ENCODE measurements at regions not wholly inside any gene's neighbourhood (a gene's known extent, or its start where the extent isn't known, plus 50 kb on each side); places are given as distances from the start of the nearest gene placed in this dataset.

DNA sequence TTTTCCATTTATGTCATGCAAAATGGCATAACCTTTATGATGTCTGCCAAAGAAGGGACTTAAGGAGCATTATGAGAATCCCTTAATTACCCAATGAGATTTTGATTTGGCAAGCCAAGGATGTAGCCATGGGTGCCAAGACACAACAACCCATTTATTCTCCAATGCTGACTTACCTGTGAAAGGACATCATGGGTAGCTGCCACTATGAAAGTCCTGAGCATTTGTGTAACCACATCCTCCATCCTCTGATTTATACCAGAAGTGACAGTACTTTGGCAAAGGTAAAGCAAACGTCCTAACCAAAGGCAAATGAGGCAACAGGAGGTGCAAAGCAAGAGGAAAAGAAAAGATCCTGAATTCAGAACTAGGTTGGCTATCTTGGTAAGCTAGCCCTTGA is 87.3 kb upstream of the EMCN start:
- TF ChIP-seq, protein P1, sequence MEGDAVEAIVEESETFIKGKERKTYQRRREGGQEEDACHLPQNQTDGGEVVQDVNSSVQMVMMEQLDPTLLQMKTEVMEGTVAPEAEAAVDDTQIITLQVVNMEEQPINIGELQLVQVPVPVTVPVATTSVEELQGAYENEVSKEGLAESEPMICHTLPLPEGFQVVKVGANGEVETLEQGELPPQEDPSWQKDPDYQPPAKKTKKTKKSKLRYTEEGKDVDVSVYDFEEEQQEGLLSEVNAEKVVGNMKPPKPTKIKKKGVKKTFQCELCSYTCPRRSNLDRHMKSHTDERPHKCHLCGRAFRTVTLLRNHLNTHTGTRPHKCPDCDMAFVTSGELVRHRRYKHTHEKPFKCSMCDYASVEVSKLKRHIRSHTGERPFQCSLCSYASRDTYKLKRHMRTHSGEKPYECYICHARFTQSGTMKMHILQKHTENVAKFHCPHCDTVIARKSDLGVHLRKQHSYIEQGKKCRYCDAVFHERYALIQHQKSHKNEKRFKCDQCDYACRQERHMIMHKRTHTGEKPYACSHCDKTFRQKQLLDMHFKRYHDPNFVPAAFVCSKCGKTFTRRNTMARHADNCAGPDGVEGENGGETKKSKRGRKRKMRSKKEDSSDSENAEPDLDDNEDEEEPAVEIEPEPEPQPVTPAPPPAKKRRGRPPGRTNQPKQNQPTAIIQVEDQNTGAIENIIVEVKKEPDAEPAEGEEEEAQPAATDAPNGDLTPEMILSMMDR (IDR thresholded peaks at IDR 0.05; ENCODE audit: poor library complexity) = no peak
- TF ChIP-seq EZH2 (IDR thresholded peaks at IDR 0.05; ENCODE audit: borderline replicate concordance) = no peak
